ENCODE measurements at regions not wholly inside any gene's neighbourhood (a gene's known extent, or its start where the extent isn't known, plus 50 kb on each side); places are given as distances from the start of the nearest gene placed in this dataset.

- no peak for DNase-seq (ENCODE audit: low spot score)
These were observed 78.7 kb upstream of the ATP2B2 start for GRCh38 chr3:10583798-10584708.

GRCh38 chr3:10585945-10586344, 80.6 kb upstream of the ATP2B2 start:
- no peak for DNase-seq (ENCODE audit: low spot score)

GRCh38 chr3:10594915-10595314, 89.5 kb upstream of the ATP2B2 start:
- no peak for DNase-seq (ENCODE audit: low spot score)

- DNase-seq (ENCODE audit: low spot score), result no peak
These were observed 91.5 kb upstream of the ATP2B2 start for GRCh38 chr3:10596746-10597448.

- DNase-seq (ENCODE audit: low spot score), result no peak
These were observed 92.3 kb upstream of the ATP2B2 start for GRCh38 chr3:10597733-10598132.

- DNase-seq (ENCODE audit: low spot score), result no peak
These were observed 93.6 kb upstream of the ATP2B2 start for GRCh38 chr3:10599017-10599416.

- DNase-seq (ENCODE audit: low spot score), result no peak
These were observed 94.1 kb upstream of the ATP2B2 start for GRCh38 chr3:10599444-10599843.

- no peak for DNase-seq (ENCODE audit: low spot score)
These were observed 94.9 kb upstream of the ATP2B2 start for GRCh38 chr3:10600296-10600714.

- no peak for DNase-seq (ENCODE audit: low spot score)
These were observed 95.3 kb upstream of the ATP2B2 start for GRCh38 chr3:10600726-10601125.

GRCh38 chr3:10601151-10601856, 95.9 kb upstream of the ATP2B2 start:
- no peak for DNase-seq (ENCODE audit: low spot score)

- DNase-seq (ENCODE audit: low spot score), result no peak
These were observed 96.5 kb upstream of the ATP2B2 start for GRCh38 chr3:10601857-10602230.

- DNase-seq (ENCODE audit: low spot score), result no peak
These were observed 96.9 kb upstream of the ATP2B2 start for GRCh38 chr3:10602271-10602670.

GRCh38 chr3:10602769-10603768, 97.7 kb upstream of the ATP2B2 start:
- DNase-seq (ENCODE audit: low spot score), result no peak

GRCh38 chr3:10609134-10609533, 103.7 kb upstream of the ATP2B2 start:
- DNase-seq (ENCODE audit: low spot score), result no peak

- DNase-seq (ENCODE audit: low spot score), result no peak
These were observed 108.8 kb upstream of the ATP2B2 start for GRCh38 chr3:10614168-10614567.

- DNase-seq (ENCODE audit: low spot score), result no peak
These were observed 110.3 kb upstream of the ATP2B2 start for GRCh38 chr3:10615715-10616114.

- no peak for DNase-seq (ENCODE audit: low spot score)
These were observed 110.9 kb upstream of the ATP2B2 start for GRCh38 chr3:10616321-10616720.

GRCh38 chr3:10619989-10620832, 114.8 kb upstream of the ATP2B2 start:
- no peak for DNase-seq (ENCODE audit: low spot score)

GRCh38 chr3:10620833-10621082, 115.4 kb upstream of the ATP2B2 start:
- no peak for DNase-seq (ENCODE audit: low spot score)

All from mesenteric fat pad (tissue), 1 donor.